ENCODE measurements at regions not wholly inside any gene's neighbourhood (a gene's known extent, or its start where the extent isn't known, plus 50 kb on each side); places are given as distances from the start of the nearest gene placed in this dataset.

- TF ChIP-seq CTCF (IDR thresholded peaks at IDR 0.05 in 2 of 3, conservative IDR thresholded peaks at IDR 0.05 in 1 of 3; ENCODE audit: control insufficient read depth in 2 of 3, extremely low read depth in 1 of 3, insufficient read depth in 1 of 3, low read depth in 3 of 3, low read length in 3 of 3) (no peak), RCOR1 (conservative IDR thresholded peaks at IDR 0.05; ENCODE audit: low read depth, low read length) (no peak), EZH2 (IDR thresholded peaks at IDR 0.05; ENCODE audit: borderline replicate concordance, control insufficient read depth, low read depth, low read length) (no peak), RAD51 (IDR thresholded peaks at IDR 0.05) (no peak), TBL1XR1 (IDR thresholded peaks at IDR 0.05; ENCODE audit: low read depth, low read length) (no peak), CHD4 (IDR thresholded peaks at IDR 0.05) (no peak)
Measured at GRCh38 chr1:217313096-217313495, 317.8 kb downstream of the GPATCH2 start.

Data from GM12878 (cell line).